ENCODE measurements at regions not wholly inside any gene's neighbourhood (a gene's known extent, or its start where the extent isn't known, plus 50 kb on each side); places are given as distances from the start of the nearest gene placed in this dataset.

GRCh38 chr13:50085063-50085462, 69.8 kb downstream of the KCNRG start:
- H3K36me3 ChIP-seq (ENCODE audit: insufficient read depth, low read length), result no peaks in the 10 kb centered on the region
- no peaks in the 10 kb centered on the region for H3K9me3 ChIP-seq (ENCODE audit: control insufficient read depth, insufficient read depth, low read length)
- no peak overlapping the region; the same call in 1 of the 2 replicates for H3K9ac ChIP-seq (ENCODE audit: low read depth, low read length)
- H3K4me1 ChIP-seq (ENCODE audit: insufficient read depth, low read length), result peaks cover 4% of the 10 kb centered on the region

- H3K9ac ChIP-seq (ENCODE audit: low read depth, low read length), result no peak overlapping the region
- peaks cover 4% of the 10 kb centered on the region for H3K4me1 ChIP-seq (ENCODE audit: insufficient read depth, low read length)
- H3K9me3 ChIP-seq (ENCODE audit: control insufficient read depth, insufficient read depth, low read length), result no peaks in the 10 kb centered on the region
- no peaks in the 10 kb centered on the region for H3K36me3 ChIP-seq (ENCODE audit: insufficient read depth, low read length)
Observed at GRCh38 chr13:50089633-50090032, 74.4 kb downstream of the KCNRG start.

GRCh38 chr13:50090211-50090610, 75.0 kb downstream of the KCNRG start:
- H3K4me1 ChIP-seq (ENCODE audit: insufficient read depth, low read length), result peaks cover 3% of the 10 kb centered on the region
- no peaks in the 10 kb centered on the region for H3K36me3 ChIP-seq (ENCODE audit: insufficient read depth, low read length)
- no peaks in the 10 kb centered on the region for H3K9me3 ChIP-seq (ENCODE audit: control insufficient read depth, insufficient read depth, low read length)
- H3K9ac ChIP-seq (ENCODE audit: low read depth, low read length), result no peak overlapping the region

- no peaks in the 10 kb centered on the region for H3K4me1 ChIP-seq (ENCODE audit: insufficient read depth, low read length)
- H3K36me3 ChIP-seq (ENCODE audit: insufficient read depth, low read length), result no peaks in the 10 kb centered on the region
Observed at GRCh38 chr13:50094615-50095293, 79.5 kb downstream of the KCNRG start.

GRCh38 chr13:50098693-50099092, 83.4 kb downstream of the KCNRG start:
- no peak overlapping the region for H3K9ac ChIP-seq (ENCODE audit: low read depth, low read length)
- H3K9me3 ChIP-seq (ENCODE audit: control insufficient read depth, insufficient read depth, low read length), result peaks cover 3% of the 10 kb centered on the region; the same call in 1 of the 2 replicates
- H3K4me1 ChIP-seq (ENCODE audit: insufficient read depth, low read length), result no peaks in the 10 kb centered on the region
- H3K36me3 ChIP-seq (ENCODE audit: insufficient read depth, low read length), result no peaks in the 10 kb centered on the region

More at GRCh38 chr13:50094615-50095293, 79.5 kb downstream of the KCNRG start:
- no peak overlapping the region for H3K9ac ChIP-seq (ENCODE audit: low read depth, low read length)
- peaks cover 3% of the 10 kb centered on the region; the same call in 1 of the 2 replicates for H3K9me3 ChIP-seq (ENCODE audit: control insufficient read depth, insufficient read depth, low read length)

- H3K9me3 ChIP-seq (ENCODE audit: control insufficient read depth, insufficient read depth, low read length), result peaks cover 3% of the 10 kb centered on the region; the same call in 1 of the 2 replicates
- no peaks in the 10 kb centered on the region for H3K4me1 ChIP-seq (ENCODE audit: insufficient read depth, low read length)
- no peak overlapping the region for H3K9ac ChIP-seq (ENCODE audit: low read depth, low read length)
- H3K36me3 ChIP-seq (ENCODE audit: insufficient read depth, low read length), result no peaks in the 10 kb centered on the region
Observed at GRCh38 chr13:50099473-50099872, 84.2 kb downstream of the KCNRG start.

- no peaks in the 10 kb centered on the region for H3K36me3 ChIP-seq (ENCODE audit: insufficient read depth, low read length)
- no peak overlapping the region for H3K9ac ChIP-seq (ENCODE audit: low read depth, low read length)
- peaks cover 3% of the 10 kb centered on the region; the same call in 1 of the 2 replicates for H3K9me3 ChIP-seq (ENCODE audit: control insufficient read depth, insufficient read depth, low read length)
- peaks cover 3% of the 10 kb centered on the region; the same call in 1 of the 2 replicates for H3K4me1 ChIP-seq (ENCODE audit: insufficient read depth, low read length)
Observed at GRCh38 chr13:50101590-50101989, 86.3 kb downstream of the KCNRG start.

GRCh38 chr13:50104493-50104892, 89.2 kb downstream of the KCNRG start:
- Histone ChIP-seq H3K36me3 (ENCODE audit: insufficient read depth, low read length) (no peaks in the 10 kb centered on the region), H3K9me3 (ENCODE audit: control insufficient read depth, insufficient read depth, low read length) (no peaks in the 10 kb centered on the region)

GRCh38 chr13:50106559-50106958, 91.3 kb downstream of the KCNRG start:
- H3K36me3 ChIP-seq (ENCODE audit: insufficient read depth, low read length), result no peaks in the 10 kb centered on the region
- H3K9ac ChIP-seq (ENCODE audit: low read depth, low read length), result no peak overlapping the region
- peaks cover 15% of the 10 kb centered on the region; the same call in 1 of the 2 replicates for H3K4me1 ChIP-seq (ENCODE audit: insufficient read depth, low read length)
- no peaks in the 10 kb centered on the region for H3K9me3 ChIP-seq (ENCODE audit: control insufficient read depth, insufficient read depth, low read length)

More at GRCh38 chr13:50104493-50104892, 89.2 kb downstream of the KCNRG start:
- H3K4me1 ChIP-seq (ENCODE audit: insufficient read depth, low read length), result peaks cover 15% of the 10 kb centered on the region; the same call in 1 of the 2 replicates
- no peak overlapping the region for H3K9ac ChIP-seq (ENCODE audit: low read depth, low read length)

- H3K9ac ChIP-seq (ENCODE audit: low read depth, low read length), result no peak overlapping the region
- H3K36me3 ChIP-seq (ENCODE audit: insufficient read depth, low read length), result no peaks in the 10 kb centered on the region
- H3K9me3 ChIP-seq (ENCODE audit: control insufficient read depth, insufficient read depth, low read length), result no peaks in the 10 kb centered on the region
- peaks cover 15% of the 10 kb centered on the region; the same call in 1 of the 2 replicates for H3K4me1 ChIP-seq (ENCODE audit: insufficient read depth, low read length)
Observed at GRCh38 chr13:50107205-50107604, 92.0 kb downstream of the KCNRG start.

GRCh38 chr13:50114961-50115360, 99.7 kb downstream of the KCNRG start:
- Histone ChIP-seq H3K36me3 (ENCODE audit: insufficient read depth, low read length) (no peaks in the 10 kb centered on the region), H3K4me1 (ENCODE audit: insufficient read depth, low read length) (no peaks in the 10 kb centered on the region), H3K9me3 (ENCODE audit: control insufficient read depth, insufficient read depth, low read length) (no peaks in the 10 kb centered on the region), H3K9ac (ENCODE audit: low read depth, low read length) (no peak overlapping the region)

GRCh38 chr13:50115695-50116094, 100.5 kb downstream of the KCNRG start:
- no peaks in the 10 kb centered on the region for H3K9me3 ChIP-seq (ENCODE audit: control insufficient read depth, insufficient read depth, low read length)
- no peaks in the 10 kb centered on the region for H3K4me1 ChIP-seq (ENCODE audit: insufficient read depth, low read length)
- H3K9ac ChIP-seq (ENCODE audit: low read depth, low read length), result no peak overlapping the region
- H3K36me3 ChIP-seq (ENCODE audit: insufficient read depth, low read length), result no peaks in the 10 kb centered on the region

GRCh38 chr13:50116430-50116973, 101.3 kb downstream of the KCNRG start:
- Histone ChIP-seq H3K9me3 (ENCODE audit: control insufficient read depth, insufficient read depth, low read length) (no peaks in the 10 kb centered on the region), H3K4me1 (ENCODE audit: insufficient read depth, low read length) (0 out of 2 replicates have a peak, but pooled peaks cover 1% of the 10 kb centered on the region), H3K36me3 (ENCODE audit: insufficient read depth, low read length) (no peaks in the 10 kb centered on the region), H3K9ac (ENCODE audit: low read depth, low read length) (no peak overlapping the region)

- Histone ChIP-seq H3K36me3 (ENCODE audit: insufficient read depth, low read length) (no peaks in the 10 kb centered on the region), H3K9me3 (ENCODE audit: control insufficient read depth, insufficient read depth, low read length) (no peaks in the 10 kb centered on the region), H3K4me1 (ENCODE audit: insufficient read depth, low read length) (peaks cover 19% of the 10 kb centered on the region; the same call in 1 of the 2 replicates), H3K9ac (ENCODE audit: low read depth, low read length) (no peak overlapping the region)
Observed at GRCh38 chr13:50119591-50119990, 104.3 kb downstream of the KCNRG start.

- Histone ChIP-seq H3K9ac (ENCODE audit: low read depth, low read length) (no peak overlapping the region), H3K9me3 (ENCODE audit: control insufficient read depth, insufficient read depth, low read length) (no peaks in the 10 kb centered on the region), H3K4me1 (ENCODE audit: insufficient read depth, low read length) (peaks cover 21% of the 10 kb centered on the region), H3K36me3 (ENCODE audit: insufficient read depth, low read length) (no peaks in the 10 kb centered on the region)
Observed at GRCh38 chr13:50122455-50122854, 107.2 kb downstream of the KCNRG start.

All from ES-I3 (cell line).